Gastrocnemius medialis (tissue), 4 donors: ENCODE measurements at regions not wholly inside any gene's neighbourhood (a gene's known extent, or its start where the extent isn't known, plus 50 kb on each side); places are given as distances from the start of the nearest gene placed in this dataset.

Experiments used
- ATAC-seq, 2 donors: fragments of 150-250 bp; one replicate each; pipeline ENCODE4 v1.9.1; 2016
- DNase-seq, 2 donors: peaks; one replicate each; pipeline ENCODE4 v3.0.0-alpha.2; 2019
- H3K27ac ChIP-seq, 4 donors: fragments of 200-600 bp; sonication (generic); 1 replicate in 1 of 4; 2 replicates in 3 of 4; pipeline ENCODE4 v1.5.1; 2016 to 2018; ENCODE audit warnings: mild to moderate bottlenecking in 2 of 4, moderate library complexity in 1 of 4
- H3K27me3 ChIP-seq, 3 donors: fragments of 200-600 bp; sonication (generic) in 2 of 3; 1 replicate in 1 of 3; 2 replicates in 2 of 3; pipeline versions ENCODE4 v1.5.1 to v1.6.0; 2016 to 2019; ENCODE audit warnings: mild to moderate bottlenecking in 1 of 3, moderate library complexity in 1 of 3
- H3K36me3 ChIP-seq, 2 donors: fragments of 200-600 bp; sonication (generic) in 1 of 2; one replicate each; pipeline ENCODE4 v1.5.1; 2017 to 2018
- H3K4me1 ChIP-seq, 2 donors: fragments of 200-600 bp; sonication (generic) in 1 of 2; one replicate each; pipeline ENCODE4 v1.5.1; 2016 to 2017; ENCODE audit warnings: mild to moderate bottlenecking in 2 of 2
- H3K4me3 ChIP-seq, 4 donors: fragments of 200-600 bp; sonication (generic) in 3 of 4; 1 replicate in 1 of 4; 2 replicates in 3 of 4; pipeline ENCODE4 v1.5.1; 2016 to 2019; ENCODE audit warnings: mild to moderate bottlenecking in 2 of 4
- H3K9me3 ChIP-seq, 3 donors: fragments of 200-600 bp; sonication (generic) in 2 of 3; 1 replicate in 1 of 3; 2 replicates in 2 of 3; pipeline ENCODE4 v1.5.1; 2016 to 2019
- CTCF ChIP-seq, 5 experiments: fragments of 450-650 bp in 3 of 5; fragments of 200-600 bp in 2 of 5; sonication (generic) in 2 of 5; IDR thresholded peaks in 4 of 5; conservative IDR thresholded peaks in 1 of 5; 1 replicate in 4 of 5; 2 replicates in 1 of 5; pipeline ENCODE4 v1.5.1; 2016 to 2019; ENCODE audit warnings: antibody characterized with exemption in 5 of 5, mild to moderate bottlenecking in 3 of 5, moderate library complexity in 3 of 5
- POLR2A ChIP-seq, 2 donors: fragments of 450-650 bp; IDR thresholded peaks; one replicate each; pipeline ENCODE4 v1.6.1; 2017; ENCODE audit warnings: antibody characterized with exemption in 2 of 2, mild to moderate bottlenecking in 2 of 2, moderate library complexity in 2 of 2
- in situ Hi-C, 4 donors: fragments of 200-750 bp; cut with MboI; loops; one replicate each; pipeline versions ENCODE4 v1.15.0 to v1.8.0; 2017; ENCODE audit warnings: low sequenced_read_pairs in 4 of 4
- intact Hi-C: fragments of 100-400 bp; cut with DNase I; formaldehyde crosslinking; loops from one replicate; pipeline ENCODE4 v1.15.1; 2023; ENCODE audit warnings: low total_unique reads

GRCh38 chr2:37560241-37560848 is 111.1 kb downstream of the CDC42EP3 start:
- DNase-seq (no peak), ATAC-seq (no peak)
- TF ChIP-seq POLR2A (IDR thresholded peaks at IDR 0.05) (no peak), CTCF (IDR thresholded peaks at IDR 0.05 in 4 of 5, conservative IDR thresholded peaks at IDR 0.05 in 1 of 5) (no peak)
- Histone ChIP-seq H3K36me3 (no peaks in the 10 kb centered on the region), H3K27me3 (no peaks in the 10 kb centered on the region), H3K9me3 (no peaks in the 10 kb centered on the region), H3K4me1 (peaks cover 6 to 8% of the 10 kb centered on the region in 2 donors), H3K27ac (no peak overlapping the region), H3K4me3 (no peak overlapping the region)
- in situ Hi-C loops (no loop called here), intact Hi-C loops (no loop called here)

- Histone ChIP-seq H3K27ac (no peak overlapping the region), H3K4me3 (no peak overlapping the region), H3K4me1 (peaks cover 6 to 10% of the 10 kb centered on the region in 2 donors), H3K36me3 (no peaks in the 10 kb centered on the region), H3K9me3 (no peaks in the 10 kb centered on the region), H3K27me3 (no peaks in the 10 kb centered on the region)
- ATAC-seq (no peak), DNase-seq (no peak)
- intact Hi-C loops: no loop called here
- in situ Hi-C loops: no loop called here
- TF ChIP-seq CTCF (IDR thresholded peaks at IDR 0.05 in 4 of 5, conservative IDR thresholded peaks at IDR 0.05 in 1 of 5) (no peak), POLR2A (IDR thresholded peaks at IDR 0.05) (no peak)
Measured at GRCh38 chr2:37560863-37561614, 110.4 kb downstream of the CDC42EP3 start.

GRCh38 chr2:37561615-37562569 is 109.5 kb downstream of the CDC42EP3 start:
- no peak overlapping the region for H3K4me3 ChIP-seq
- peaks cover 6 to 13% of the 10 kb centered on the region in 2 donors for H3K4me1 ChIP-seq
- peak overlapping the region in 1 of 4 donors; percentile 13 for H3K27ac ChIP-seq
- peak; percentile 72 to 94 for ATAC-seq
- in situ Hi-C loops (no loop called here), intact Hi-C loops (no loop called here)
- no peaks in the 10 kb centered on the region for H3K9me3 ChIP-seq
- H3K27me3 ChIP-seq: no peaks in the 10 kb centered on the region
- DNase-seq: peak; percentile 19 to 55
- TF ChIP-seq POLR2A (IDR thresholded peaks at IDR 0.05) (no peak), CTCF (IDR thresholded peaks at IDR 0.05 in 4 of 5, conservative IDR thresholded peaks at IDR 0.05 in 1 of 5) (no peak)
- H3K36me3 ChIP-seq: no peaks in the 10 kb centered on the region

- Histone ChIP-seq H3K4me1 (peaks cover 6 to 13% of the 10 kb centered on the region in 2 donors), H3K36me3 (no peaks in the 10 kb centered on the region), H3K4me3 (no peak overlapping the region), H3K27ac (no peak overlapping the region), H3K27me3 (no peaks in the 10 kb centered on the region), H3K9me3 (no peaks in the 10 kb centered on the region)
- ATAC-seq (no peak), DNase-seq (no peak)
- in situ Hi-C loops: no loop called here
- TF ChIP-seq CTCF (IDR thresholded peaks at IDR 0.05 in 4 of 5, conservative IDR thresholded peaks at IDR 0.05 in 1 of 5): no peak
- no peak for TF ChIP-seq POLR2A (IDR thresholded peaks at IDR 0.05)
- intact Hi-C loops: no loop called here
Measured at GRCh38 chr2:37563375-37564015, 107.9 kb downstream of the CDC42EP3 start.
